D721Med (cell line): ENCODE measurements at regions not wholly inside any gene's neighbourhood (a gene's known extent, or its start where the extent isn't known, plus 50 kb on each side); places are given as distances from the start of the nearest gene placed in this dataset.
A peak's percentile ranks its signal among the peaks of the same experiment; 100 is the strongest.

ENCODE experiments used
- DNase-seq: peaks from one replicate; pipeline ENCODE4 v3.0.0; 2011; ENCODE audit warnings: low spot score; ENCODE audit not compliant: insufficient read length
- FAIRE-seq: peaks from 2 replicates; lab custom pipeline; 2011; peaks lifted over from hg19 to GRCh38; lab: Jason Lieb, UNC
- TF ChIP-seq, protein P1 (sequence below): IDR thresholded peaks from 2 replicates; pipeline ENCODE4 v1.5.1; 2012; ENCODE audit warnings: mild to moderate bottlenecking, control low read depth; ENCODE audit not compliant: insufficient read depth; ENCODE audit errors: missing control alignments

DNA sequence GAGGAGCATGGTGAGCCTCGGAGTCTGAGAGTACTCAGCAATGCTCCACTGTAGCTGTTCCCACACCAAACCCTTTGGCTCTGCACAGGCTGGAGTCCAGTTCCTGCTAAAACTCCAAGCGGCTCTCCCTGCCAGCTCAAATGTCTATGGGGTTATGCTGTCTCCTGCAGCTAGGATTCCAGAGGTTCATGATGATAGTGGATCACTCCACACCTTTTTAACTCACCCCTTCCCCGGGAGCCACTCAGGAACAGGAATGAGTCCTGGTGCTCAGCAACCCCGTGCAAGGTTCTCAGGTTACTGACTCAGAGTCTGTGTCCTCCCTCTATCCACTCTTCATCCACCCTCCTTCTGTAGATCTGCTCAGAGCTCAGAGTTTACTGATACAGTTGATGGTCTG, 410.0 kb downstream of the CDH19 start:
- peak; percentile 61 for FAIRE-seq

DNA sequence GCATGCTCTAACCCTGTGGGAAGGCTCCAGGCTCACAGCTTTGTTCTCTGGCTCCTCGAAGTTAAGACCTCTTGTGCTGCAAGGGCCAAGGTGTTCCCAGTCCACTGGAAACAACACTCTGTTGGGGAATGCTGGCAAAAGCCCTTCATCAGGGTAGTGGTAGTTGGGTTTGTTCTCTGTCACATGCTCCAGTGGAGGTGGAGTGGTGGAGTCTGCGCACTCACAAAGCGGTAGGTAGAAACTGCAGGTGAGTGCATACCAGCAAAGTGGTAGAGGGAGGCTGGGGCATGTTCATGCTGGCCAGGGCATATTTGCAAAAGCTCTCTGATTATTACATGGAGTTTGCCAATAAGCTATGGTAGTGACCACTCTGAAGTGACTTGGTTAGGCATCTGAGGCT, 410.5 kb downstream of the CDH19 start:
- no peak for FAIRE-seq
- no peak for DNase-seq
- TF ChIP-seq, protein P1, sequence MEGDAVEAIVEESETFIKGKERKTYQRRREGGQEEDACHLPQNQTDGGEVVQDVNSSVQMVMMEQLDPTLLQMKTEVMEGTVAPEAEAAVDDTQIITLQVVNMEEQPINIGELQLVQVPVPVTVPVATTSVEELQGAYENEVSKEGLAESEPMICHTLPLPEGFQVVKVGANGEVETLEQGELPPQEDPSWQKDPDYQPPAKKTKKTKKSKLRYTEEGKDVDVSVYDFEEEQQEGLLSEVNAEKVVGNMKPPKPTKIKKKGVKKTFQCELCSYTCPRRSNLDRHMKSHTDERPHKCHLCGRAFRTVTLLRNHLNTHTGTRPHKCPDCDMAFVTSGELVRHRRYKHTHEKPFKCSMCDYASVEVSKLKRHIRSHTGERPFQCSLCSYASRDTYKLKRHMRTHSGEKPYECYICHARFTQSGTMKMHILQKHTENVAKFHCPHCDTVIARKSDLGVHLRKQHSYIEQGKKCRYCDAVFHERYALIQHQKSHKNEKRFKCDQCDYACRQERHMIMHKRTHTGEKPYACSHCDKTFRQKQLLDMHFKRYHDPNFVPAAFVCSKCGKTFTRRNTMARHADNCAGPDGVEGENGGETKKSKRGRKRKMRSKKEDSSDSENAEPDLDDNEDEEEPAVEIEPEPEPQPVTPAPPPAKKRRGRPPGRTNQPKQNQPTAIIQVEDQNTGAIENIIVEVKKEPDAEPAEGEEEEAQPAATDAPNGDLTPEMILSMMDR, result no peak

More for the DNA sequence above, 410.0 kb downstream of the CDH19 start:
- TF ChIP-seq, protein P1, result no peak
- no peak for DNase-seq

DNA sequence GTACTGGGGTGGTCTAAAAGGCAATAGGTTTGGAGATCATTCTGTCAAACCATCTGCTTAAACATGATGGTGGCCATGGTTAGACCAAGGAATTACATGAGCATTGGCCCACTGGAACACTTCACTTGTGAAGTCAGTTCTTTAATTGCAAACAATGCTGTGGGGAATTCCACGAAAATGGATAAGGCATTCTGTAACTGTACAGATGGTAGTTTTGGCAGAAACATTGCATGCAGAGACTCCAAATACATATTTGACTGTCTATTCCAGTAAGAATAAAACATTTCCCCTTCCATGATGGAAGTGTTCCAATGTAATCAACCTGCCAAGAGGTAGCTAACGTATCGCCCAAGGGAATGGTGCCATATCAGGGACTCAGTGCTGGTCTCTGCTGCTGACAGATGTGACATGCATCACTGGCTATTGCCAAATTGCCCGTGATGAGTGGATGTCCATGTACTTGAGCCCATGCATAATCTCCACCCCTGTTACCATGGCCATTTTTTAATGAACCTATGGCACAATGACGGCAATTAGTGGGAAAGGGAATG, 417.9 kb downstream of the CDH7 start:
- FAIRE-seq, result no peak
- TF ChIP-seq, protein P1, result no peak
- no peak for DNase-seq

DNA sequence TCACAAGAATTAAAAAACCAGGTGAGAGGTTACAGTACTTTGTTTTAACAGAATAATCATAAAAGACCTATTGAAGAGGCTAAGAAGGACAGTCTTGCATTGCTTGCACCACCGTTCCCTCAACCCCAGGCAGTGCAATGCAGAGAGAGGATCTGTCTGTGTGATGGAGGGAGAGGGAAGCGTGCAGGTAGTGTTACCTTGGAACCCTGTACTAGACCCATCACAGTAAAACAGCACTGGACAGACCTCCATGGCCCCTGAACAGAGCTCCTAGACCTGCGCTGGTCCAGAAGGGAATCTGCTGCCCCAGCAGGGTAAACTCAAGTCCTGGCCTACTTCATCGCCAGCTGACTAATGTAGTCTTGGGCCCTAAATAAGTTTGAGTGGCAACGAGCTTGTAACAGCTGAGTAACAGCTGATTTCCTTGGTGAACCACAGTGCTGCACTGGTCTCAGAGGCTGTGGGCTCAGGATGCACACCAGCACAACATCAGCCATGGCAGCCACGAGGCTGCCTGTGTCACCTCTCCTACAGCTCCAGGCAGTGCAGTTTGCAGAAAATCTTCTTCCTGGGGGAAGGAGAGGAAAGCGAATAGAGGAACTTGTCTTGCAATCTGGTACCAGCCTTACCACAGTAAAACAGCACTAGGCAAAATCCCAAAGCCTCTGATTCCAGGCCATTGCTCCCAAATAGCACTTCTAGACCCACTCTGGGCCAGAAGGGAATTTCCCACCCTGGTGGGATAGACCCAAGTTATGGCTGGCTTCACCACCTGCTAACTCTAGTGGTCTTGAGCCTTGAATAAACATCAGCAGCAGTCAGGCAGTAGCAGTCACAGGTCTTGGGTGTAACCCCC, 417.2 kb downstream of the CDH7 start:
- DNase-seq (no peak), FAIRE-seq (no peak)
- TF ChIP-seq, protein P1, result no peak

DNA sequence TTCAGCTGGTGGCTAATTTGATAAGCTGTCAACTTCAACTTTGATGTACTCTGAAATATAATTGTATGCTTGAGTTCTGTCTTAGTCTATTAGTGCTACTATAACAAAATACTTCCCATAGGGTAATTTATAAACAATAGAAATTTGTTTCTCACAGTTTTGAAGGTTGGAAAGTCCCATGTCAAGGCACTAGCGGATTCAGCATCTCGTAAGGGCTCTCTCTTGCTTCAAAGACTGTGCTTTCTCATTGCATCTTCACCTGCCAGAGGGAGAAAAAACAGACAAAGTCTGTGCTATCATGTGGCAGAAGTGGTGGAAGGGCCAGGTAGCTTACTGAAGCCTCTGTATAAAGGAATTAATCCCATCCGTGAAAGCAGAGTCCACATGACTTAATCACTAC, 409.2 kb downstream of the CDH7 start:
- FAIRE-seq (no peak), DNase-seq (no peak)
- TF ChIP-seq, protein P1, result no peak

DNA sequence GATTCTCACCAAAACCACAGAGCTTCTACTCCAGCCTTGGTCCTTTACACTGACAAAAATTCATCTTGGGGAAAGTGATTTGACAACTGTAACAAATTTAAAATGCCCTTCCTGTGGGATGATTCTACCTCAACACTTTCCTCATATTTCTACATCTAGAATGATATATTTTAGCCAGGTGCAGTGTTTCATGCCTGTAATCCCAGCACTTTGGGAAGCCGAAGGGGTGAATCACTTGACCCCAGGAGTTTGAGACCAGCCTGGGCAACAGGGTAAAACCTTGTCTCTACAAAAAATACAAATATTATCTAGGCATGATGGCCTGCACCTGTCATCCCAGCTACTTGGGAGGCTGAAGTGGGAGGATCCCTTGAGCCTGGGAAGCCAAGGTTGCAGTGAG, 408.6 kb downstream of the CDH7 start:
- FAIRE-seq (no peak), DNase-seq (no peak)
- TF ChIP-seq, protein P1, result no peak
